HG03520 (cell line): ENCODE measurements at regions not wholly inside any gene's neighbourhood (a gene's known extent, or its start where the extent isn't known, plus 50 kb on each side); places are given as distances from the start of the nearest gene placed in this dataset.

ENCODE experiments used
- ATAC-seq: cut with Tn5 transposase; IDR thresholded peaks from one replicate; pipeline ENCODE4 v1.9.1; 2021; ENCODE audit warnings: mild to moderate bottlenecking, moderate library complexity; ENCODE audit not compliant: unreplicated experiment

GRCh38 chr4:20302336-20302735 lies 50.6 kb downstream of the SLIT2 start:
- ATAC-seq, result no peak

DNA sequence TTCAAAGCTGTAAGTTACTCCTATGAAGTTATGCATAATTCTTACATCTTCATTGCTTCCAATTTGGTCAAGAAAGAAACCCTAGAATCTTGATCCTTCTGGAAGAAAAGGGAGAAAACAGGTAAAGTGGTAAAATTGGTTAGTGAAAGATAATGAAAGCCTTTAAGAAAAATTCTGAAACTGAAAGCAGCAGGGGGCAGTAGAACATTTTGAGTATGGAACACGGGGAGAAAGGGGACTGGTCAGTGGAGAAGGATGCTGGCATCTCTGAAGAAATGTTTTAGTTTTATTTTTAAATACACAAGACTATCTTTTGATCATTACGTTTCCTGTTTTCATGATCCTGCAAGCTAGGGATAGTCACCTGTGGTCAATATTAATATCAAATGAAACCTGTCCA lies 54.3 kb downstream of the SLIT2 start:
- ATAC-seq, result no peak

DNA sequence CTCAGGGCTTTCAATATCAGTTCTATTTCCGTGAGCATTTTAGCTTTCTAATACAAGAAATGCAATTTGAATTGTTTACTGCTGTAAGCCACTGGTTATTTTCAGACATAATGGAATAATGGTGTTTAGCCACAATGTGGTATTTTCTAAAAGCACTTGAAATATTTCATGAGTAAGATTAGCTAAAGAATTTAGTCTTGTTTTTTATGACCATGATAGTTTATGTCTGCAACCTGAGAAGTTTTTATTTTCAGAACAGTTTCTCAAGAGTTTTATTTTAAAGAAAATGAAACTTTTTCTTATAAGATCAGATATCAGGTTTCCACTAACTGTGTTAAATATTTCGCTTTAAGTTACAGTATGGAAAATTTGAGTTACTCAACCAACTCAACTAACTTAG lies 60.2 kb downstream of the SLIT2 start:
- no peak for ATAC-seq

DNA sequence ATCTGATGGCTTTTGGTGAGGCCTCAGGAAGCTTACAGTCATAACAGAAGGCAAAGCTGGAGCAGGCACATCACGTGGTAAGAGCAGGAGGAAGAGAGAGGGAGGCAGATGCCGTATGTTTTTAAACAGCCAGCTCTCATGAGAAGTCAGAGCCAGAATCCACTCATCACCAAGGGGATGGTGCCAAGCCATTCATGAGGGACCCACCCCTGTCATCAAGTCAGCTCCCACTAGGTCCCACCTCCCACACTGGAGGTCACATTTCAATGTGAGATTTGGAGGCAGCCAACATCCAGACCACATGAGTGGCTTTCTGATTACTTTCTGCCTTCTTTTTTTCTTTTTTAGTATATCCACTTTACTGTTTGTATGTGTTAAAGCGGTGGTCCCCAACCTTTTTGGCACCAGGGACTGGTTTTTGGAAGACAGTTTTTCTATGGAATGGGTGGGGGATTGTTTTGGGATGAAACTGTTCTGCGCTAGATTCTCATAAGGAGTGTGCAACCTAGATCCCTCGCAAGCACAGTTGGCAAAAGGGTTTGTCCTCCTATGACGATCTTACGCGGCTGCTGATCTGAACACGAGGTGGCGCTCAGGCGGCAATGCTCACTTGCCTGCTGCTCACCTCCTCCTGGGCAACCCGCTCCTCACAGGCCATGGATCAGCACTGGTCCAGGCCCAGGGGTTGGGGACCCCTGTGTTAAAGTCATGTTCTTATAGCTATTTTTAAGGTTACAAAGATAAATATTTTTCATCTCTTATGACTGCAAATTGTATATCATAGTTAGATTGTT lies 61.7 kb downstream of the SLIT2 start:
- no peak for ATAC-seq

GRCh38 chr4:20317424-20317985 lies 65.8 kb downstream of the SLIT2 start:
- no peak for ATAC-seq

DNA sequence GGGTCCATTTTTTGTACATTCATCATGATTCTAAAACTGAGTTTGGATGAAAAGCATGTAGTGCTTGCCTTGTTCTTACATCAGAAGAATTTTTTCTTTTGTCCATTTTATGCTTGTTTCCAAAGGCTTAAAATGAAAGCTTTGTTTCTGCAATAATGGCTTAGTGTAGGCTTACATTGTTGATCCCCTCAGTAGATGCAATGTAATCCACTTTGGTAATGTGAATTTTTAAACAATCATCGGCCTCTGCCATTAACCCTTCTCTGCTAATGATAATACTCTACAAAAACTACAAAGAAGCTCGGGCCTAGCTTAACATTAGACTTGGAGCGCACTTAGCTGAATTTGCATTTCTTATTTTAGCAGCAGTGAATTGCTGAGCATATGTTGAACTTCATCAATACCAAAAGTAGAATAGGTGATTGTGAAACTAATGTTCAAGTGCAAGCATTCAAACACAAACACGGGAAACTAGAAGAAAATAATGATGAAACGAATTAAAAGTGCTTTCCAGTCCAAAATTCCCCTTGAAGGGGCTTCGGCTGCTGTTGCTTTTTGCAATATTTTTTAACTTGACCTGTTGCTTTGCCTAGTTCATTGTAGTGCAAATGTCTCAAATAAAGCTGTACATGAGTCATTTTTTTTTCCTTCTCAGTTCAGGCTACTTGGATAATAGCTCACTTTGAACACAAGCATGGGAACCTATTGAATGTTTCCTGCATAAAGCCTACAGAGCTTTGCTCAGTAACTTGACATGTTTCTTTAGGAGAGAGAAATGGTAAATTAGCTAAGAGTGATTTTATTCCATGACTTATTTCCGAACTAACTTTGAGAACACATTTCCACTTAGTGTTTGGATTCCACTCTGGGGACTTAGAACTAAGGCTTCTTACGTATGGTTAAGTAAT lies 66.5 kb downstream of the SLIT2 start:
- ATAC-seq, result no peak

GRCh38 chr4:20318909-20319277 lies 67.2 kb downstream of the SLIT2 start:
- no peak for ATAC-seq

DNA sequence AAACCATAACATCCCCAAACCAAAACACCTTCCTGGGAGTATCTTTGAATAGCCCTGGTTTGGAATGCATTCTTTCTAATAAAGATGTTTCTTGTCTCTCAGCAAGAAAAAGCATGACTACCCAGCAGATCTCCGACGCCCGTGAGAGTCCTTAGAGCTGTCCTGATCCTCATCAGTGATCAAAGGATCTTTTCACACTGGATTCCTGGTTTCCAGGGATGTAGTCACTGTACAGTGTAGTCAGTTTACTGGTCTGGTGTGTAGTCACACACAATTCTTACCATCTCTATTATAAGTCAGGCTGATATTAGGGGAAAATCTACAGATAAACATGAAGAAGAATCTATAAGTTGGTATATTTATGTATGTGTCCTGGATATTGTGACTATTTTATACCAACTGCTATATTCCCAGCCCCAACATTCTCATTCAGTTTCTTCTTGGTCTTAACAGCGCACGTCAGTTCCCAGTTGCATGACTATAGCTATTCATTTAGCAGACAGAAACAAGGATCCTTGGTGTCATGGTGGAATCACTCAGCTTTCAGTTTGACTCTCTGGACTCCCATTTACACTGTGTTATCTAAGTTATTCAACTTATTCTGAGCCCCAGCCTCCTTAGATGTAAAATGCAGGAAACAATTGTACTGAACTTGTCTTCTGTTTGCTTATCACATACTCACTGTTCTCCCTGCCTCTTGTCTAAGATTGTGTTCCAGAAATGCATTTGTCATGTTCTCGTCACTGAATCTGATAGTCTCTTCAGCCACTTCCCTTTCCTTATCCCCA lies 68.3 kb downstream of the SLIT2 start:
- ATAC-seq, result no peak

- no peak for ATAC-seq
These were observed 72.3 kb downstream of the SLIT2 start for GRCh38 chr4:20323991-20324390.

GRCh38 chr4:20326460-20326859 lies 74.8 kb downstream of the SLIT2 start:
- no peak for ATAC-seq

DNA sequence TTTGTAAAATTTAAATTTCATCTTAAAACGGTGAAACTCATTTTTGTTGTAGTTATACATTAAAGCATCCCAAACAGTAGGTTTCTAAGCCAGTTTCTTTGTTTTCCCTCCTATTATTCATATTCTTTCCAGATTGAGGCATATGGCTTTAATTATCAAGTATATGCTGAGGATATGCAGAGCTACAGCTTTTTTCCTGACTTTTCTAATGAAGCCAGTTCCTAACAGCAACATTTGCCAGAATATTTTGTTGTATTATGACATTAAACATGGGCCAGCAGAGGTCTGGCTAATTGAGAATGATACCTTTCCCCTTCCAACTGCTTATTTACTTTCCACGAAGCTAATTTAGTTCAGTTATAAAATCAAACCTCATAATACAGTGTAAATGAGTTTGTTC lies 75.3 kb downstream of the SLIT2 start:
- ATAC-seq, result no peak

DNA sequence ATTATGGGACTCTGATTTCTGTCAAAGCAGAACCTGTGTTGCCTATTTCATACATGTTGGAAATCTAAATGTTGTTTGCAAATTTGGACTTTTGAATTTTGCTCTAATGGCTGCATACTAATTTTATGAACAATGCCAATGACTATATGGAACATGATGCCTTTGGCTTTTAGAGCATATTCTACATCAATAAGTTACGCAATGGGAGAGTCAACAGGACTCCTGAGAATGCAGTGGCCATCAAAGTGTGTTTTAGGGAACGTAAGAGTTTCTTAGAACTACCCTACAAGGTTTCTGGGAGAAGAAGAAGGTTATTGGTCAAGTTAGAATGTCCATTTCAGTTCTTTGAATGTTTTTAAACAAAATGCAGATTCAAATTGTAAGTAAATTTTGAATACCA lies 76.1 kb downstream of the SLIT2 start:
- no peak for ATAC-seq

GRCh38 chr4:20331642-20332041 lies 79.9 kb downstream of the SLIT2 start:
- ATAC-seq, result no peak

- no peak for ATAC-seq
These were observed 81.5 kb downstream of the SLIT2 start for GRCh38 chr4:20333141-20333715.

DNA sequence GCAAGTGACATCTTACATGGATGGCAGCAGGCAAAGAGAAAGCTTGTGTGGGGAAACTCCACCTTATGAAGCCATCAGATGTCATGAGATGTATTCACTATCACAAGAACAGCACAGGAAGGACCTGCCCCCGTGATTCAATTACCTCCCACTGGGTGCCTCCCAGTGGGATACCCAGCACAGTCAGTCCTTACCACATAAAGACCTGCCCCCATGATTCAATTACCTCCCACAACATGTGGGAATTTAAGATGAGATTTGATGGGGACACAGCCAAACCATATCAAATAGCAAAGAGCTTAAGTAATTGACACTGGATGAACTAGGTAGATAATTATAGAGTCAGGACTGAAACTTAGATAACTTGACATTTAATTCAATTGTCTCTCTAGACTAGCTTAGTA lies 85.6 kb downstream of the SLIT2 start:
- ATAC-seq, result no peak

- no peak for ATAC-seq
These were observed 87.1 kb downstream of the SLIT2 start for GRCh38 chr4:20338841-20339240.

DNA sequence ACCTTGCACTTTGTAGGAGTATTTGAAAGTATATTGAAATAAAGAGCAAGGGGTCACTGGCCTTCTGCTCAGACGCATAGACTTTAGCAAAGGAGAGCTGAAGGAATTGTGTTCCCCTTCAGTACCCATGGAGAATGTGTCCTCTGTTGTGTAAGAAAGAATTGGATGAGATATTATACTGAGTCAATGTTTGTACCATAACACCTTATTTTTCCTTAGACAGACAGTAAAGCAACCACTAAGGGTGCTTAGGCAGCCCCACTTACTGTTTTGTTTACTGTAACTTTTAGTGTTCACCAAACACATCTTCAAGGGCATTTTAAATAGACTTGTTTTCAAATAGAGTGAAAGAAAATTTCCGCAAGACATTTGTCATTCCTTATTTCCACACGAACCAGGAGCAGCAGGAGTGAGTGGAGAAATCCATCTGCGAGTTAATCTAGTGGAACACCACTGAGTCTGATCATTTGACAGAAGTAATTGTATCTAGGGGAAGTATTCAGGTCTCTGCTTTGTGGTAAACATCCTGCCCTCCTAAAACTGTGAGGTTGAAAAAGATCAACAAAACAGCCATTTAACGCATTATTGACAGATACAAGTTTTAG lies 89.5 kb downstream of the SLIT2 start:
- ATAC-seq, result no peak

GRCh38 chr4:20347531-20347930 lies 95.8 kb downstream of the SLIT2 start:
- ATAC-seq, result no peak

- no peak for ATAC-seq
These were observed 96.7 kb downstream of the SLIT2 start for GRCh38 chr4:20348411-20348810.
